ENCODE measurements at regions not wholly inside any gene's neighbourhood (a gene's known extent, or its start where the extent isn't known, plus 50 kb on each side); places are given as distances from the start of the nearest gene placed in this dataset.
A peak's percentile ranks its signal among the peaks of the same experiment; 100 is the strongest.

- no peak for DNase-seq
Observed at GRCh38 chr11:104652996-104653395, 245.3 kb downstream of the CASP12 start.

DNA sequence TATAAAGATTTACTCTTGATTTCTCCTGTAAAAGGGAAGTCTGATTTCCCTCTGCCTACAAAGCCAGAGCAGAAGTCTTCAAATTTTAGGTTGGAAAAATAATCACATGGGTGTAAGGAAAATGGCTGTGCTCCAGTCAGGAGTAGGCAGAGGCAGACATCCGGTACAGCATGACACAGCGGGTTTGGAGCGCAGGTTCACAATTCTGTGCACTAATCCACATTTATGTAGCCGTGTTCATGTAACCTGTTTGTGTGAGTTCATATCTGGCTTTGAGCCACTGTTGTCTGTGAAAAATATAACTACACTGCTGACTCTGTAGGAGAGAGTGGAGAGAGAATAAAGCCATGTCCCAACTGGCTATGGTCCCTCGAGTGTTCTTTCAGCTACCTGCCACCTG, 248.0 kb downstream of the CASP12 start:
- no peak for DNase-seq

GRCh38 chr11:104649002-104649401, 249.3 kb downstream of the CASP12 start:
- no peak for DNase-seq

DNA sequence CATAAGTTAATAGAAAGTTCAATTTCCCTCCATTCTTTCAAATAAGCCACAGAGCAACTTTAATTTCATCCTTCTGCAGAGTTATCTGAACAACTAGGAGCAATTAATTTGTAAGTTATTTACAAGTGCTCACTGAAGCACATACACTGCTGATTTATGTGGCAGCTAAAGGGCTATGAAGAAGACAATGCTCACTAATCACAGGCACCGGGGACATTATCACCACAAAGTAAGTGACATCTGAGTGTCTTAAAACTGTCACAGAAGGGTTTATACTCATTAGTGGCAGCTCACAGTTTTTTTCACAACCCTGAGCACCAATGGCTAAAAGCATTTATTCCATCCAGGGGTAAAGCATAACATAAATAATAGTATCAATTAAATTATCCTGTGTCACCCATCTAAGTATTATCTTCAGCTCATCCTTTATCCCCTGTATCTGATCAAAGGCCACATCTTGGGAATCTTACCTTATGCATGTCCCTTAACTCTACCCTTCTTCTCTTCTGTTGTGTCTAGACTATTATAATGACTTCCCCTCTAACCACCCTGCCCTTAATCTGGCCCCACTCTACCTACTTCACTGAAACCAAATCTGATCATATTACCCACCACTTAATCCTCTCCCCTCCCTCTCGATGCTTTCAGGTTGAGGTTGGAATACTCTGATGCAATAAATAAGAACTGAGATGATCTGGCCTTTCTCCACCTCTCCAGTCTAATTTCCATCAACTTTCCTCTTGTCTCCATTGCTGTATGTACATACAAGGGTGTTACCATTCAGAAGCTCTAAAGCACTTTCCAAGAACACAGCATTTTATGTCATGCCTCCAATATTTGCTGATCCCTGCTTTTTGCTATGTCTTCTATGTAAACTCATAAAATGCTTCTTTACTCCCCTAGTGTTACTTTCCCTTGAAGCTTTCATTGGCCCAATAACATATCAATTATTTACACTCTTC, 252.7 kb downstream of the CASP12 start:
- no peak for DNase-seq

- DNase-seq = no peak
Observed at GRCh38 chr11:104637662-104638170, 260.5 kb downstream of the CASP12 start.

DNA sequence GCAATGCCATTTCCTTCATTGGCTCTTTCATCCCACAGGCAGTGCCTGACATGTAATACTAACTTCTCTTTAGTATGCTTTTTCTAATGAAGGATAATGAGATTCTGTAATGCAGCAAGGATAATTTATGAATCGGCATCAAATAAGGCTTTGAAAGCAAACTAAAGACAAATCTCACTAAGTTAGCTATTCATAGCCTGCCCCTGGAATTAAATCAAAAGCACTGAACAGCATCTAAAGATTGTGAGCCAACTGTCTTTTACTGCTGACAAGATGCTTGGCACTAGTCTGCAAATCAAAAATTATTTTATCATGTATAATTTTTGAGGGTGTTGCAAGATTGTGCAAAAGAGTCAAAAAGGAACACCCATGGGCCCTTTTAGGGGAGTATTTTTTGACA, 265.0 kb downstream of the CASP12 start:
- DNase-seq = no peak

- DNase-seq = no peak
Observed at GRCh38 chr11:104630352-104630751, 267.9 kb downstream of the CASP12 start.

- DNase-seq = no peak
Observed at GRCh38 chr11:104625246-104625645, 273.0 kb downstream of the CASP12 start.

GRCh38 chr11:104624021-104624420, 274.2 kb downstream of the CASP12 start:
- no peak for DNase-seq

- DNase-seq = no peak
Observed at GRCh38 chr11:104623518-104623917, 274.7 kb downstream of the CASP12 start.

GRCh38 chr11:104620991-104621390, 277.3 kb downstream of the CASP12 start:
- no peak for DNase-seq

DNA sequence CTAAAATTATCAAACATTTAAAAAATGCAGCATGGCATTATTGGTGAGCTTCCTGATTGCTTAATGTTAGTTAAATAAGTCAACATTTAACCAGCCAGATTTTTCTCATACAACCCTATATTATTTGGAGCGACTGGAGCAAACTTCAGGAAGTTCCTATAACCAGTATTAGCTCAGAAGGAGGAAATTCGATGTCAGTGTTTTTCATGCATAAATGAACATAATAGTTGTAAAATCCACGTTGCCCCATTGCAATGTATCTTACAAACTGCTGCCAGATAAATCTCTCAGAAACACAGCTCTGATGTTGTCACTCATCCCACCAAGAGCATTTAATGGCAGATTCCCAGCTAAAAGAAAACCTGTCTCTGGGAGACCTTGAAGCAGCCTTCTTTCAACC, 278.5 kb downstream of the CASP12 start:
- no peak for DNase-seq

- DNase-seq = no peak
Observed at GRCh38 chr11:104618954-104619353, 279.3 kb downstream of the CASP12 start.

DNA sequence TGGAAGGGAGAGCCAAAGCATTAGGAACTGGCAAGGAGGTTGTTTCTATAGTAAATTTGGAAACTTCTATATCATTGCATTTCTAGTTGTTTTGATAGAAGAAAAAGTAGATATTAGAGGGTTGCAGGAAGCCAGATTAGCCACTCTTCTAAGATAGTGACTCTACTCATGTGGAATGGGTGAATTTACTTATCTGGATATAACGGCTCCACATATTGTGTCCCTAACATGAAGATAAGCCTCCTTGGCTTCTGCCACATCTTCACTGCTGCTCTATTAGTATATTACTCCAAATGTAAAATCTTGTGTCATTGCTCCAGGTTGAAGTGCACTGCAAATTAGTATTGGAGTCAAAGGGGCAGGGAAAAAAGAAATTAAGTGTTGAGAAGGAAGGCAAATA, 283.3 kb downstream of the CASP12 start:
- DNase-seq = no peak

DNA sequence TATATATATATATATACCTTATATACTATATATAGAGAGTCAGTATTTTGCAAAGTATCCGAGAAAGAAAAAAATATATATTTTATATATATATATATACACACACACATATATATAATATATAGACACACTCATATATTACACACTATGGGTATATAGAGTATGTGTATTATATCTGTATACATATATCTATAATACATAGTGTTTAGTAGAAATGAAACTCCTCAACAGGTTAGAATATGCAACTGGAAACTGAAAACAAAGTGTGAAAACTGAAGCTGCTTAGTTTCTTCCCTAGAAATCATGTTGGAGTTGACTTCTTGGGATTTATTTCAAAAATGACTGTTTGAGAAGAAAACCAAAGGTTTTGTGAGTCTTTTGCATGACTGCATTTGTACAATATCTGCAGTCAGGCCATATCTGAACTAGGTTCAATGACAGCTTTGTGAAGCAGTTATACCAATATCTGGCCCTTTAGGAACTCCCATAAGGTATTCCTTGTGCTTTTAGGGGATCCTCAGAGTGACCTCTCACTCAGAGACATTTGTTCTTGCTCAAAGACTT, 284.1 kb downstream of the CASP12 start:
- no peak for DNase-seq

DNA sequence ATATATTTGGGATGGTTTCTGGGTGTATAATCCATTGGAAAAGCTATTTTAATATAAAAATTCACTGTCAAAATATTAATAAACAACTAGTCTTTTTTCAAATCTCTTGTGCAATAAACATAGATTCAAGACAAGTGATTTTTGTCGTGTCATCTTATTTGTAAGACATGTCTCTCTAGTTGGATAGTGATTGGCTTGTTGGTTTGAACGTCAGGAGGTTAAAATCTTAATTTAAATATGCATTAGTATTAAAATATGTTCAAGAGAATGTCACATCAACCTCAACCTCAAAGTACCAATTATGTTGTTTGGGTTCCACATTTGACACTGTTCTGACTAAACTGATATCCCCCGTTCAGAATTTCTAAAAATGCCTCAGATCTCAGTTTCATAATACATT, 287.6 kb downstream of the CASP12 start:
- DNase-seq = no peak

- DNase-seq = peak; percentile 9
Observed at GRCh38 chr11:104609311-104610085, 288.8 kb downstream of the CASP12 start.

- no peak for DNase-seq
Observed at GRCh38 chr11:104602643-104603042, 295.6 kb downstream of the CASP12 start.

GRCh38 chr11:104594228-104594958, 303.9 kb downstream of the CASP12 start:
- DNase-seq = no peak

DNA sequence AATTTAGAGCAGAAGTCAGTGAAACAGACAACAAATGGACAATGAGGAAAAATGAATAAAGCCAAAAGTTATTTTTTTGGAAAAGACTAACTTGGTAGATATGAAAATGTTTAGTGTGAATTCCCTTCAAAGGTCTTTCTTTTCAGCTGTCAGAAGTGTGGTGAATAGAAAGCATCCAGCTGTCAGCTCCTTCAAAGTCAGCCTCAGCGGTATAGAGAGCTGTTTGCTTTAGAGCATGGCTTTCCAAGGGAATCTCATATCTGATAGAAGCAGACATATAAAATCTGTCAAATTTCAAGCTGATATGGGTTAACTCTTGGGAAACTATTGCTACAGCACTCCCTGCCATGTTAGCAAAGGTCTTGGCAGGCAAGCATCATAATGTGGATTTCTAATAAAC, 309.3 kb downstream of the CASP12 start:
- DNase-seq = no peak

GRCh38 chr11:104588446-104588845, 309.8 kb downstream of the CASP12 start:
- no peak for DNase-seq

GRCh38 chr11:104584823-104585222, 313.4 kb downstream of the CASP12 start:
- no peak for DNase-seq

DNA sequence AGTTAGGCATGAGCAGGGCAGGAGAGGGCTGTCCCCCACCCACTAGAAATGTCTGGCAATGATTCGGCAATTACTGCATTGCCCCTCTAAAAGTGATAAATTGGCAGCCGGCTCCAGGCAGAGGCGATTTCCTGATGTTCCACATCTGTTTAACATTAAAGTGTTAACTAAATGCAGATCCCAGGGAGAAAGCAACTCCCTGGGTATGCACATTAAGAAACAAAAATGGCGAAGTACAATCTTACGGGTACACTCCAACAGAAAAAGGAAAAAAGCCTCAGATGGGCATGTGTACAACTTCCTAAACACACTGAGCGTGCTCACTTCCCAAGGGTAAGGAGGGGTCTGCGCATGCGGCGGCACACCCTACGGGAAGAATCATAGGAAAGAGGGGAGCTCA, 314.4 kb downstream of the CASP12 start:
- DNase-seq = no peak
